Type B pancreatic cell (in vitro differentiated cells): ENCODE measurements at regions not wholly inside any gene's neighbourhood (a gene's known extent, or its start where the extent isn't known, plus 50 kb on each side); places are given as distances from the start of the nearest gene placed in this dataset.

Experiments
- DNase-seq: peaks from one replicate; pipeline ENCODE4 v3.0.0; 2021; ENCODE audit warnings: mixed read lengths; ENCODE audit not compliant: unreplicated experiment; ENCODE audit errors: extremely low spot score
- H3K27ac Mint-ChIP-seq: 2 replicates; pipeline ENCODE4 v1.8.0; 2021; ENCODE audit warnings: mild to moderate bottlenecking, mixed read lengths
- H3K27me3 Mint-ChIP-seq: 2 replicates; pipeline ENCODE4 v1.8.0; 2021; ENCODE audit warnings: mixed read lengths
- H3K36me3 Mint-ChIP-seq: 2 replicates; pipeline ENCODE4 v1.8.0; 2021; ENCODE audit warnings: mixed read lengths
- H3K4me1 Mint-ChIP-seq: one replicate; pipeline ENCODE4 v1.8.0; 2021; ENCODE audit warnings: mixed read lengths; ENCODE audit not compliant: unreplicated experiment
- H3K4me3 Mint-ChIP-seq: 2 replicates; pipeline ENCODE4 v1.8.0; 2021; ENCODE audit warnings: mild to moderate bottlenecking, mixed read lengths
- H3K9me3 Mint-ChIP-seq: 2 replicates; pipeline ENCODE4 v1.8.0; 2021; ENCODE audit warnings: mixed read lengths
- CTCF ChIP-seq: fragments of 200-600 bp; sonication (generic); conservative IDR thresholded peaks from 2 replicates; pipeline ENCODE4 v1.5.0; 2021; ENCODE audit warnings: antibody characterized with exemption, mild to moderate bottlenecking

- Mint-ChIP-seq H3K9me3 (peaks cover 5% of the 10 kb centered on the region), H3K27ac (no peak overlapping the region), H3K4me3 (no peak overlapping the region), H3K36me3 (no peaks in the 10 kb centered on the region), H3K4me1 (no peaks in the 10 kb centered on the region), H3K27me3 (peaks cover 3% of the 10 kb centered on the region)
- no peak for TF ChIP-seq CTCF
- no peak for DNase-seq
These were observed 166.1 kb upstream of the SLIT2 start for GRCh38 chr4:20085653-20086052.

- no peaks in the 10 kb centered on the region for H3K4me1 Mint-ChIP-seq
- no peak for TF ChIP-seq CTCF
- no peak for DNase-seq
- H3K36me3 Mint-ChIP-seq, result no peaks in the 10 kb centered on the region
- peaks cover 5% of the 10 kb centered on the region for H3K9me3 Mint-ChIP-seq
- no peak overlapping the region for H3K27ac Mint-ChIP-seq
- no peak overlapping the region for H3K4me3 Mint-ChIP-seq
- no peaks in the 10 kb centered on the region for H3K27me3 Mint-ChIP-seq
These were observed 166.5 kb upstream of the SLIT2 start for GRCh38 chr4:20085156-20085555.

GRCh38 chr4:20084488-20084887 is 167.2 kb upstream of the SLIT2 start:
- Mint-ChIP-seq H3K36me3 (no peaks in the 10 kb centered on the region), H3K9me3 (peaks cover 5% of the 10 kb centered on the region), H3K27ac (no peak overlapping the region), H3K27me3 (no peaks in the 10 kb centered on the region), H3K4me1 (no peaks in the 10 kb centered on the region), H3K4me3 (no peak overlapping the region)
- TF ChIP-seq CTCF, result no peak
- no peak for DNase-seq

GRCh38 chr4:20078644-20079043 is 173.1 kb upstream of the SLIT2 start:
- H3K4me3 Mint-ChIP-seq, result no peak overlapping the region

GRCh38 chr4:20075248-20075871 is 176.3 kb upstream of the SLIT2 start:
- no peak overlapping the region for H3K4me3 Mint-ChIP-seq
- peaks cover 4% of the 10 kb centered on the region for H3K27me3 Mint-ChIP-seq
- H3K9me3 Mint-ChIP-seq, result no peaks in the 10 kb centered on the region
- no peak for DNase-seq
- no peak for TF ChIP-seq CTCF
- H3K36me3 Mint-ChIP-seq, result no peaks in the 10 kb centered on the region
- peaks cover 5% of the 10 kb centered on the region for H3K4me1 Mint-ChIP-seq
- no peak overlapping the region for H3K27ac Mint-ChIP-seq

More at GRCh38 chr4:20078644-20079043, 173.1 kb upstream of the SLIT2 start:
- Mint-ChIP-seq H3K36me3 (no peaks in the 10 kb centered on the region), H3K4me1 (peaks cover 5% of the 10 kb centered on the region), H3K27me3 (peaks cover 4% of the 10 kb centered on the region), H3K9me3 (peaks cover 5% of the 10 kb centered on the region), H3K27ac (no peak overlapping the region)
- no peak for TF ChIP-seq CTCF
- DNase-seq, result no peak

- TF ChIP-seq CTCF, result no peak
- Mint-ChIP-seq H3K4me3 (no peak overlapping the region), H3K36me3 (no peaks in the 10 kb centered on the region), H3K4me1 (peaks cover 5% of the 10 kb centered on the region), H3K27me3 (peaks cover 4% of the 10 kb centered on the region), H3K27ac (no peak overlapping the region), H3K9me3 (no peaks in the 10 kb centered on the region)
- no peak for DNase-seq
These were observed 177.3 kb upstream of the SLIT2 start for GRCh38 chr4:20074450-20074849.
